Muscle layer of colon (tissue), 2 donors: ENCODE measurements at regions not wholly inside any gene's neighbourhood (a gene's known extent, or its start where the extent isn't known, plus 50 kb on each side); places are given as distances from the start of the nearest gene placed in this dataset.

Experiments
- H3K27ac ChIP-seq: one replicate; pipeline ENCODE4 v1.7.0; 2013; ENCODE audit warnings: low read depth, mild to moderate bottlenecking, low read length, moderate library complexity
- H3K27me3 ChIP-seq, 2 donors: one replicate each; pipeline ENCODE4 v1.7.0; 2013; ENCODE audit warnings: low read length in 2 of 2, mild to moderate bottlenecking in 2 of 2; ENCODE audit not compliant: insufficient read depth in 2 of 2, control insufficient read depth in 1 of 2
- H3K36me3 ChIP-seq: one replicate; pipeline ENCODE4 v1.7.0; 2013; ENCODE audit warnings: mild to moderate bottlenecking, low read length; ENCODE audit not compliant: insufficient read depth
- H3K4me1 ChIP-seq: one replicate; pipeline ENCODE4 v1.7.0; 2013; ENCODE audit warnings: mild to moderate bottlenecking, low read length; ENCODE audit not compliant: insufficient read depth
- H3K4me3 ChIP-seq, 2 donors: one replicate each; pipeline ENCODE4 v1.7.0; 2013; ENCODE audit warnings: low read length in 2 of 2, low read depth in 1 of 2, mild to moderate bottlenecking in 1 of 2, moderate library complexity in 1 of 2
- H3K9ac ChIP-seq: one replicate; pipeline ENCODE4 v1.7.0; 2013; ENCODE audit warnings: low read length
- H3K9me3 ChIP-seq: one replicate; pipeline ENCODE4 v1.7.0; 2013; ENCODE audit warnings: mild to moderate bottlenecking, low read length
- donor health status: abdominal sarcoma.
- donor health status: Adenocarcinoma of cecum.

DNA sequence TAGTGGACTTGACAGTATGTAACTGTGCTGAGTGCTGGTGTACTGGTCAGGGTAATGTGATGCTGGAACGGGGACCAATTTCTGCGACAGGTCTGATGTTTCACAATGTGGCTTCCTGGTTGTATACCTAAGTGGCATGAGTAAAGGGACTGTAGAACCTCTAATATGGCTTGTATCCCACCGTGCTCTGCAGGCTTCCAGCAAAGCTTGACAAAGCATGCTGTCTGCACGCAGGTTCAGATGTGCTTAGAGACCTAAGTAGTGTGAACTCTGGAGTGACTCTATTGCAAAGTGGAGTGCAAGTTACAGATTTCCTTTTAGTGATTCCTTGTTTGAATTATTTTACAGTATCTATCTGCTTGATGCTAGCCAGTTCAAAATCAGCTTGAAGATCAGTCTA is 415.8 kb upstream of the NOVA1 start:
- Histone ChIP-seq H3K9ac (no peak overlapping the region), H3K9me3 (no peaks in the 10 kb centered on the region), H3K27me3 (no peaks in the 10 kb centered on the region), H3K27ac (no peak overlapping the region), H3K4me1 (no peaks in the 10 kb centered on the region), H3K4me3 (no peak overlapping the region), H3K36me3 (no peaks in the 10 kb centered on the region)

- no peaks in the 10 kb centered on the region for H3K27me3 ChIP-seq
- no peaks in the 10 kb centered on the region for H3K4me1 ChIP-seq
- H3K36me3 ChIP-seq: no peaks in the 10 kb centered on the region
- no peaks in the 10 kb centered on the region for H3K9me3 ChIP-seq
- H3K9ac ChIP-seq: no peak overlapping the region
- H3K27ac ChIP-seq: no peak overlapping the region
- H3K4me3 ChIP-seq: no peak overlapping the region
Observed at GRCh38 chr14:27015065-27015464, 417.2 kb upstream of the NOVA1 start.

GRCh38 chr14:27025648-27026047 is 427.8 kb upstream of the NOVA1 start:
- Histone ChIP-seq H3K4me1 (no peaks in the 10 kb centered on the region), H3K36me3 (no peaks in the 10 kb centered on the region), H3K27me3 (no peaks in the 10 kb centered on the region), H3K9ac (no peak overlapping the region), H3K9me3 (no peaks in the 10 kb centered on the region), H3K4me3 (no peak overlapping the region), H3K27ac (no peak overlapping the region)

DNA sequence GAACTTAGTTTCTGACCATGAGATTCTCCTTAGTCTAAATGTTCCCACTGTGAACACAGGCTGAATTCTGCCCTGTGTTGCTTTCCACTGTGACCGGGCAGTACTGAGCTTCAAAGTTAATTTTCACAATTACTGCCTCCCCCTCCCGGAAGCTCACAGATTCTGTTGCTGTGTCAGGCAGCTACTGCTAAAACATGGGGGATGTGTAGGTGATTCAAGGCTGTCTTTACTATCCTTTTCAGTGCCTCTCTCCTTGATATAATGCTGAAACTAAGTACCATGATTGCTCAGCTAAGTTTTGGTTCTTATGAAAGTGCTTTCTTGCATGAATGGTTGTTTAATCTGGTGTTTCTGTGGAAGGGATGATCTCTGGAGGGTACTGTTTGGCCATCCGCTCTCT is 428.3 kb upstream of the NOVA1 start:
- H3K9ac ChIP-seq: no peak overlapping the region
- H3K27me3 ChIP-seq: no peaks in the 10 kb centered on the region
- H3K4me3 ChIP-seq: no peak overlapping the region
- H3K4me1 ChIP-seq: no peaks in the 10 kb centered on the region
- H3K27ac ChIP-seq: no peak overlapping the region
- H3K36me3 ChIP-seq: no peaks in the 10 kb centered on the region
- H3K9me3 ChIP-seq: no peaks in the 10 kb centered on the region

DNA sequence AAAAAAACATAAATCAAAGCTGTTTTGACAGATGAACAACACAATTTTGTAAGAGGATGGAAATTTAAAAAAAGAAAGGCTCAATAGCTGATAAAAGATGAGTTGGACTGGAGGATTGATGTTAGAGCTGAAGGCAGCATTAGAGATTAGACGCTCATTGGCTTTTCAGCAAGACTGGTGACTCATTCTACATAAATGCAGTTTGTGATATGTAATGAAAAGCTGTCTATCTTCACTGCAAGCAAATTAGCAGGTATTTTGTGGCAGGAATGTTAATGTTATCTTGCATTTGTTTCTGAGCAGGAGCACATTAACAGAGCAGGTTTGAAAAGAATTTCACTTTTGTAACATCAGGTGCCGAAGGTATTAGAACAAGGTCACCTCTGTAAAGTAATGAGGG is 442.7 kb upstream of the NOVA1 start:
- Histone ChIP-seq H3K27ac (no peak overlapping the region), H3K27me3 (no peaks in the 10 kb centered on the region), H3K9ac (no peak overlapping the region), H3K4me3 (no peak overlapping the region), H3K4me1 (no peaks in the 10 kb centered on the region), H3K36me3 (no peaks in the 10 kb centered on the region), H3K9me3 (no peaks in the 10 kb centered on the region)

DNA sequence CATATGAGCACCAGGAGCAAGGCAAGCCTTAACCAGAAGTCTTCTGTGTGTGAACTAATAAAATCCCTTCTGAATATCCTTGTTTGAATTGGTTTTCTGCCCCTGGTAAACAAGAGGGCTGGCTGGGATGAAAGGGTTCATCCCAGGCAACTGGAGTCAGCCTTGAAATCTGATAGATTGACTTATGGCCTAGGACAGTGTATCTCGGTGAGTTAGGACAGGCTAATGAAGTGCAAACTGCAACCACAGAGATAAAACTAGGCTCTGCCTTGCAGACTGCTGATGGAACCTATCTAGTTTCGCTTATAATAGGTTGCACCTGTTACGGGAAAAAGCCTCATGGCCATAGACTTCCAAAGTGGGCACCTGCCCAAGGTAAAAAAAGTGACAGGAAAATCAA is 451.9 kb upstream of the NOVA1 start:
- Histone ChIP-seq H3K9me3 (no peaks in the 10 kb centered on the region), H3K36me3 (no peaks in the 10 kb centered on the region), H3K27ac (no peak overlapping the region), H3K9ac (no peak overlapping the region), H3K27me3 (no peaks in the 10 kb centered on the region), H3K4me3 (no peak overlapping the region), H3K4me1 (no peaks in the 10 kb centered on the region)

- no peaks in the 10 kb centered on the region for H3K36me3 ChIP-seq
- H3K4me1 ChIP-seq: no peaks in the 10 kb centered on the region
- H3K4me3 ChIP-seq: no peak overlapping the region
- H3K9ac ChIP-seq: no peak overlapping the region
- H3K9me3 ChIP-seq: no peaks in the 10 kb centered on the region
- no peak overlapping the region for H3K27ac ChIP-seq
- H3K27me3 ChIP-seq: no peaks in the 10 kb centered on the region
Observed at GRCh38 chr14:27050208-27050607, 452.4 kb upstream of the NOVA1 start.

GRCh38 chr14:27056586-27056985 is 458.8 kb upstream of the NOVA1 start:
- Histone ChIP-seq H3K27me3 (no peaks in the 10 kb centered on the region), H3K4me3 (no peak overlapping the region), H3K9ac (no peak overlapping the region), H3K36me3 (no peaks in the 10 kb centered on the region), H3K27ac (no peak overlapping the region), H3K4me1 (no peaks in the 10 kb centered on the region), H3K9me3 (no peaks in the 10 kb centered on the region)

DNA sequence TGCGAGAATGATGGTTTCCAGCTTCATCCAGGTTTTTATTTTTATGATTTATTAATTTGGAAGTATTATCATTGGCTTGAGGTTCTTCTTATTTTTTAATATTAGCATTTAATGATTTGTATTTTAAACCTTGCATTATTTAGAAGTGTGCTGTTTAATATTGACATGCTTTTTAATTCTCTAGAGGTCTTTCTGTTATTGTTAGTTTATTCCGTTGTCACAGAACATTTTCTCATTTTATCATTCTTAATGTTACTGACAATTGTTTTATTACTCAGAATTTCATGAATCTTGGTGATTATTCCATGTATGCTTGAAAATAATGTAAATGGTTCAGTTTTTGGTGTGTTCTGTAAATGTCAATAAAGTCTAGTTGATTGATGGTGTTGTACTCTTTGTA is 463.5 kb upstream of the NOVA1 start:
- Histone ChIP-seq H3K4me1 (no peaks in the 10 kb centered on the region), H3K9ac (no peak overlapping the region), H3K27me3 (no peaks in the 10 kb centered on the region), H3K9me3 (no peaks in the 10 kb centered on the region), H3K27ac (no peak overlapping the region), H3K4me3 (no peak overlapping the region), H3K36me3 (no peaks in the 10 kb centered on the region)

DNA sequence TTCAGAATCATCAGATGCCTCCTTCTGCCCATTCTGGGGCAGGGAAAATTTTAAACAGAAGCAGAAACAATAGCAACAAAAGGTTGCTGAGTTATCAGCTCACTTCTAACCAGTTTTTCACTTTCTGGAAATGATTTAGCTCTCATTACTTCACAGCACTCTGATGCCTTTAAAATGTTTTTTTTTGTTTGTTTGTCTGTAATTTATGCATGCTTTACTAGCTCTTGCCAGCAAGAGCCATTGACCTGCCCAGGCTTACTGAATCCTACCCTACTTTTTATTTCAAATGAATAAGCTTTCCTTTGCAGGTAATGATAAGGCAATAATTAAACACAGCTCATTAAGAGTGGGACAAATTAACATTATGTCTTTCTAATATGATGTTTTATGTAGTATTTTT is 466.1 kb upstream of the NOVA1 start:
- H3K27ac ChIP-seq: no peak overlapping the region
- no peaks in the 10 kb centered on the region for H3K36me3 ChIP-seq
- no peaks in the 10 kb centered on the region for H3K9me3 ChIP-seq
- H3K27me3 ChIP-seq: no peaks in the 10 kb centered on the region
- no peaks in the 10 kb centered on the region for H3K4me1 ChIP-seq
- H3K9ac ChIP-seq: no peak overlapping the region
- no peak overlapping the region for H3K4me3 ChIP-seq

GRCh38 chr14:27065886-27066285 is 468.1 kb upstream of the NOVA1 start:
- Histone ChIP-seq H3K9me3 (no peaks in the 10 kb centered on the region), H3K27ac (no peak overlapping the region), H3K9ac (no peak overlapping the region), H3K36me3 (no peaks in the 10 kb centered on the region), H3K27me3 (no peaks in the 10 kb centered on the region), H3K4me3 (no peak overlapping the region), H3K4me1 (no peaks in the 10 kb centered on the region)

GRCh38 chr14:27067961-27068360 is 470.1 kb upstream of the NOVA1 start:
- Histone ChIP-seq H3K36me3 (no peaks in the 10 kb centered on the region), H3K27ac (no peak overlapping the region), H3K27me3 (no peaks in the 10 kb centered on the region), H3K4me1 (no peaks in the 10 kb centered on the region), H3K9me3 (no peaks in the 10 kb centered on the region), H3K9ac (no peak overlapping the region), H3K4me3 (no peak overlapping the region)
